DOHH2 (cell line): ENCODE measurements at regions not wholly inside any gene's neighbourhood (a gene's known extent, or its start where the extent isn't known, plus 50 kb on each side); places are given as distances from the start of the nearest gene placed in this dataset.

ENCODE experiments used
- EZH2phosphoT487 ChIP-seq: fragments of 200-600 bp; sonication (generic); IDR thresholded peaks from 2 replicates; pipeline ENCODE4 v1.6.1; 2017; ENCODE audit warnings: borderline replicate concordance, mild to moderate bottlenecking, antibody characterized with exemption, low read length, moderate library complexity, mixed read lengths
- TF ChIP-seq, protein P1 (sequence below): fragments of 200-600 bp; sonication (generic); IDR thresholded peaks from one replicate; pipeline ENCODE4 v1.5.1; 2014; ENCODE audit warnings: antibody characterized with exemption, mild to moderate bottlenecking, low read depth, low read length; ENCODE audit not compliant: poor library complexity, severe bottlenecking

DNA sequence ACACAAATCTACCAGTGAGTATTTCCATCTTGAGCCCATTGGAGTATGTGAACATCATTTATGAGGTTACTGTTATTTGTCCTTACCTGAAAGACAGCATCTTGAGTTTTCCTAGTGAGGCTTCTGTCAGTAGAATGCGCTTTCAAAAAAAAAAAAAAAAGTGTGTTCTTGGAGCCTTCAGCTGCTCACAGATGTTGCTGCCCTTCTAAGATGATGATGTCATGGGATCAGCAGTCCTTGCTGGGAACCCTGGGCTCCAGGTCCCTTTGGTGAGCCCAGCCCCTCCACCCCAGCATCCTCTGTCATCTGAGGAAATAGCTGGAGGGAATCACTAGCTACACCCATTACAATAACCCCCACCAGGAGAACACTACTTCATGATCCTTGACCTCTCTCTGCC lies 83.3 kb downstream of the ATPSCKMT start:
- TF ChIP-seq, protein P1, sequence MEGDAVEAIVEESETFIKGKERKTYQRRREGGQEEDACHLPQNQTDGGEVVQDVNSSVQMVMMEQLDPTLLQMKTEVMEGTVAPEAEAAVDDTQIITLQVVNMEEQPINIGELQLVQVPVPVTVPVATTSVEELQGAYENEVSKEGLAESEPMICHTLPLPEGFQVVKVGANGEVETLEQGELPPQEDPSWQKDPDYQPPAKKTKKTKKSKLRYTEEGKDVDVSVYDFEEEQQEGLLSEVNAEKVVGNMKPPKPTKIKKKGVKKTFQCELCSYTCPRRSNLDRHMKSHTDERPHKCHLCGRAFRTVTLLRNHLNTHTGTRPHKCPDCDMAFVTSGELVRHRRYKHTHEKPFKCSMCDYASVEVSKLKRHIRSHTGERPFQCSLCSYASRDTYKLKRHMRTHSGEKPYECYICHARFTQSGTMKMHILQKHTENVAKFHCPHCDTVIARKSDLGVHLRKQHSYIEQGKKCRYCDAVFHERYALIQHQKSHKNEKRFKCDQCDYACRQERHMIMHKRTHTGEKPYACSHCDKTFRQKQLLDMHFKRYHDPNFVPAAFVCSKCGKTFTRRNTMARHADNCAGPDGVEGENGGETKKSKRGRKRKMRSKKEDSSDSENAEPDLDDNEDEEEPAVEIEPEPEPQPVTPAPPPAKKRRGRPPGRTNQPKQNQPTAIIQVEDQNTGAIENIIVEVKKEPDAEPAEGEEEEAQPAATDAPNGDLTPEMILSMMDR: no peak
- no peak for TF ChIP-seq EZH2phosphoT487
